Esophagus muscularis mucosa (tissue), 4 donors: ENCODE measurements at regions not wholly inside any gene's neighbourhood (a gene's known extent, or its start where the extent isn't known, plus 50 kb on each side); places are given as distances from the start of the nearest gene placed in this dataset.

Source experiments
- DNase-seq: peaks from one replicate; pipeline ENCODE4 v3.0.0-alpha.2; 2017; ENCODE audit errors: extremely low spot score
- H3K27ac ChIP-seq, 4 donors: fragments of 200-600 bp; sonication (generic); replicated peaks in 1 of 4; 1 replicate in 3 of 4; 2 replicates in 1 of 4; pipeline ENCODE4 v1.5.1; 2016 to 2019; ENCODE audit warnings: mild to moderate bottlenecking in 1 of 4
- H3K27me3 ChIP-seq, 4 donors: fragments of 200-600 bp; sonication (generic); one replicate each; pipeline versions ENCODE4 v1.5.1 to v1.6.0; 2016 to 2019
- H3K36me3 ChIP-seq, 4 donors: fragments of 200-600 bp; sonication (generic); one replicate each; pipeline ENCODE4 v1.5.1; 2016 to 2019
- H3K4me1 ChIP-seq, 4 donors: fragments of 200-600 bp; sonication (generic); one replicate each; pipeline ENCODE4 v1.5.1; 2016 to 2019
- H3K4me3 ChIP-seq, 4 donors: fragments of 200-600 bp; sonication (generic); 1 replicate in 2 of 4; 2 replicates in 2 of 4; pipeline ENCODE4 v1.5.1; 2016 to 2019; ENCODE audit warnings: mild to moderate bottlenecking in 4 of 4, moderate library complexity in 1 of 4
- H3K9me3 ChIP-seq, 4 donors: fragments of 200-600 bp; sonication (generic); 1 replicate in 3 of 4; 2 replicates in 1 of 4; pipeline ENCODE4 v1.5.1; 2016 to 2019
- CTCF ChIP-seq, 3 experiments: fragments of 200-600 bp in 2 of 3; fragments of 450-650 bp in 1 of 3; sonication (generic) in 2 of 3; IDR thresholded peaks; one replicate each; pipeline ENCODE4 v1.5.1; 2017 to 2019; ENCODE audit warnings: antibody characterized with exemption in 3 of 3, mild to moderate bottlenecking in 2 of 3, moderate library complexity in 1 of 3
- EP300 ChIP-seq: sonication (generic); formaldehyde crosslinking; IDR thresholded peaks from one replicate; pipeline ENCODE4 v1.6.1; 2017; ENCODE audit warnings: antibody characterized with exemption
- POLR2A ChIP-seq: fragments of 450-650 bp; IDR thresholded peaks from one replicate; pipeline ENCODE4 v1.6.1; 2017; ENCODE audit warnings: antibody characterized with exemption, moderate library complexity, mild to moderate bottlenecking, low read depth
- POLR2AphosphoS5 ChIP-seq, 2 donors: sonication (generic); formaldehyde crosslinking; IDR thresholded peaks; one replicate each; pipeline ENCODE4 v1.6.1; 2017; ENCODE audit warnings: antibody characterized with exemption in 2 of 2
- WGBS: methylation state at CpG from one replicate; pipeline ENCODE4 v1.1.5; 2018; 5-methylcytosine and 5-hydroxymethylcytosine counted together
- intact Hi-C: fragments of 100-400 bp; cut with DNase I; formaldehyde crosslinking; loops from one replicate; pipeline ENCODE4 v1.15.1; 2023

DNA sequence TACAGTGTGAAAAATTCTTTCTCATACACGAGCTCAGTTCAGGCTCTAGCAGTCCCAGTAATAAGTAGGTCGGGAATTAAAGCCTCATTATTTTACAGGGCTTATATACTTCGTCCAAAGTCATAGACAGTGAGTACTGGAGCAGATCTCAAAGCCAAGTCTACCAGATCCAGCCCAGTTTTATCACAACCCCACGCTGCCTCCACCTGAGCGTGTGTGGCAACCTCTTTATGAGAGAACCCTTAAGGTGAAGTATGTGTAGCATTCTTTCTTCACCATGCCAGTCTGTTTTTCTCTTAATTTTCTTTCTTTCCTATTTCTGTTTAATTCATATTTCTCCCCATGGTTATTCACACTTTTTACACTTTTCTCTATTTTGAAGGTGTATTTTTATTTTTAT is 574.6 kb upstream of the ARPP21 start:
- TF ChIP-seq CTCF (IDR thresholded peaks at IDR 0.05) (no peak), POLR2AphosphoS5 (IDR thresholded peaks at IDR 0.05) (no peak), POLR2A (no peak), EP300 (no peak)
- Histone ChIP-seq H3K9me3 (no peaks in the 10 kb centered on the region), H3K27me3 (no peaks in the 10 kb centered on the region), H3K4me3 (no peak overlapping the region), H3K27ac (no peak overlapping the region), H3K4me1 (no peaks in the 10 kb centered on the region), H3K36me3 (no peaks in the 10 kb centered on the region)
- 76% methylated on average over 5 of the region's 5 CpGs for WGBS
- no peak for DNase-seq
- intact Hi-C loops, result no loop called here

- intact Hi-C loops, result no loop called here
- Histone ChIP-seq H3K27ac (no peak overlapping the region), H3K4me3 (no peak overlapping the region), H3K4me1 (no peaks in the 10 kb centered on the region), H3K36me3 (no peaks in the 10 kb centered on the region), H3K9me3 (no peaks in the 10 kb centered on the region), H3K27me3 (no peaks in the 10 kb centered on the region)
- DNase-seq, result no peak
- TF ChIP-seq POLR2A, result no peak
- TF ChIP-seq EP300, result no peak
- no peak for TF ChIP-seq CTCF (IDR thresholded peaks at IDR 0.05)
- no peak for TF ChIP-seq POLR2AphosphoS5 (IDR thresholded peaks at IDR 0.05)
- WGBS, result 93% methylated on average over 1 of the region's 1 CpG
These were observed 573.4 kb upstream of the ARPP21 start for GRCh38 chr3:35065891-35066290.

- H3K9me3 ChIP-seq, result no peaks in the 10 kb centered on the region
- WGBS, result 94% methylated on average over 7 of the region's 7 CpGs
- no peaks in the 10 kb centered on the region for H3K4me1 ChIP-seq
- no peak overlapping the region for H3K4me3 ChIP-seq
- H3K36me3 ChIP-seq, result no peaks in the 10 kb centered on the region
- no peak for DNase-seq
- intact Hi-C loops, result no loop called here
- H3K27me3 ChIP-seq, result no peaks in the 10 kb centered on the region
- TF ChIP-seq EP300, result no peak
- no peak for TF ChIP-seq POLR2A
- no peak for TF ChIP-seq POLR2AphosphoS5 (IDR thresholded peaks at IDR 0.05)
- no peak for TF ChIP-seq CTCF (IDR thresholded peaks at IDR 0.05)
- H3K27ac ChIP-seq, result no peak overlapping the region
These were observed 571.6 kb upstream of the ARPP21 start for GRCh38 chr3:35067750-35068149.

- Histone ChIP-seq H3K4me1 (no peaks in the 10 kb centered on the region), H3K9me3 (no peaks in the 10 kb centered on the region), H3K27ac (no peak overlapping the region), H3K4me3 (no peak overlapping the region), H3K27me3 (no peaks in the 10 kb centered on the region), H3K36me3 (no peaks in the 10 kb centered on the region)
- WGBS, result 93% methylated on average over 2 of the region's 2 CpGs
- DNase-seq, result no peak
- TF ChIP-seq POLR2AphosphoS5 (IDR thresholded peaks at IDR 0.05) (no peak), EP300 (no peak), POLR2A (no peak), CTCF (IDR thresholded peaks at IDR 0.05) (no peak)
- intact Hi-C loops, result no loop called here
These were observed 569.2 kb upstream of the ARPP21 start for GRCh38 chr3:35070088-35070487.

DNA sequence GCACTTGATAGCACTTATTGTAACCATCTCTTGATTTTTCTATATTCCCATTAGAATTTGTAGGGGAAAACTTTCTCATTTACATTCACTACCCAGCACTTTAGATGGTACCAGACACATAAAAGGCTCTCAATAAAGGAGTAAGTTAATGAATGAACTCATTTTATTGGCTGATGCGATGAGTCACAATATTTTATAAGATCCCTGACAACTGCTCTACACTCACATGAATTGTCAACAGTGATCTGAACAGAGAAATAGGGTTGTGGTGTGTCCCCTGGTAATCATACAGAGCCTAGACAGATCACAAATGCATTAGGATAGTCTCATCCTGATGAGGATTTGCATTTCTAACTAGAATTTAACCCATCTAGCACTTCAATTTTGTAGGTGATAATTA is 567.6 kb upstream of the ARPP21 start:
- Histone ChIP-seq H3K9me3 (no peaks in the 10 kb centered on the region), H3K27ac (no peak overlapping the region), H3K4me3 (no peak overlapping the region), H3K4me1 (no peaks in the 10 kb centered on the region), H3K36me3 (no peaks in the 10 kb centered on the region), H3K27me3 (no peaks in the 10 kb centered on the region)
- intact Hi-C loops, result no loop called here
- no peak for DNase-seq
- TF ChIP-seq CTCF (IDR thresholded peaks at IDR 0.05) (no peak), EP300 (no peak), POLR2AphosphoS5 (IDR thresholded peaks at IDR 0.05) (no peak), POLR2A (no peak)
- WGBS, result 88% methylated on average over 1 of the region's 1 CpG
